ENCODE measurements at regions not wholly inside any gene's neighbourhood (a gene's known extent, or its start where the extent isn't known, plus 50 kb on each side); places are given as distances from the start of the nearest gene placed in this dataset.

DNA sequence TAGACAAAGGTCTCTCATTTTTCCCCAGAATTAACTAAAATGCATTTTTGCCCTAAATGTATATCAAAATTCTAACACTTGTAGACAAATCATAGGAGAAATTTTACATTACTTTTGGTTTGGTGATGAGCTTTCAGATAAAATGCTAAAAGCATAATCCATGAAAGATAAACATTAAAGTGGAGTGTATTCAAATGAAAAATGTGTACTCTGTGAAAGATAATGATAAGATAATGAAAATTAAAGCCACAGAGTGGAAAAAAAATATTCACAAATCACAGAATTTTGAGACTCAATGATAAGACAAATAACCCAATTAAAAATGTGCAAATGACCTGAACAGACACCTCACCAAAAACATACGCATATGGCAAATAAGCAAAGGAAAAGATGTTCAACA lies 176.9 kb upstream of the ADAMTS16 start:
- no peak for DNase-seq (ENCODE audit: low read depth in 2 of 2, low spot score in 1 of 2)

DNA sequence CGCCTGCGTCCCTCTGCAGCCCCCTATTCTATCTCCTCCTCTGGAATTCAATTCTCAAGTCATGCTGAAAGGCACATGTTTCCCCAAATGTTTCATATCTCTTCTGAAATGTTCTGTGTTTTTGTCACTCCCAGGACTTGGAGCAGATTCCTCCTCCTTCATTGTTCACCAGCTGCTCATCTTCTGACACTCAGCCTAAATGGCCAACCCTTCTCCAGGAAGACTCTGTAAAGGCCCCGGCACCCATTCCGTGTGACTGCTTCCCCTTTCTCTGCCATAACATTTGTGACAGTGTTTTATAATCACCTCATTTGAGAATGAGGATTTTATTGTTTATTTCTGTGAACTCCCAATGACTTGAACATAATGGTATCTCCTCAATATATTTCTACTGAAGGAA lies 170.8 kb upstream of the ADAMTS16 start:
- no peak for DNase-seq (ENCODE audit: low read depth in 2 of 2, low spot score in 1 of 2)

DNA sequence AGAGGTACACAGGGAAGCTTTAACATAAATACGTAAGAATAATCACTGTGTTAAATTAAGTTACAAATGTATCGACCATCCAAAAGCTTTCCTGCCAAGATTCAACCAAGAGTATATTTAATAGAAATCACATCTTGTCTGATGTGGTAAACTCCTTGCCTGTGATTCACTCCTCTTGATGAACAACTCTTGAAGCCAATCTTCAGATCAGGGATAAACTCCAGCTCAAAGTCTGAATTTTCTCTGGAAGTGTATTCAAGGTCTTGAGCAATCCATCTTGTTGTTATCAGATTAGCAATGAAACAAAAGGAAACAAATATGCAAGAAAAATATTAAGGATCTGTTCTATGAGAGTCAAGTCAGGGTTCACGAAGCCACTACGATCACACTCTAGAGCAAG lies 170.0 kb upstream of the ADAMTS16 start:
- no peak for DNase-seq (ENCODE audit: low read depth in 2 of 2, low spot score in 1 of 2)

DNA sequence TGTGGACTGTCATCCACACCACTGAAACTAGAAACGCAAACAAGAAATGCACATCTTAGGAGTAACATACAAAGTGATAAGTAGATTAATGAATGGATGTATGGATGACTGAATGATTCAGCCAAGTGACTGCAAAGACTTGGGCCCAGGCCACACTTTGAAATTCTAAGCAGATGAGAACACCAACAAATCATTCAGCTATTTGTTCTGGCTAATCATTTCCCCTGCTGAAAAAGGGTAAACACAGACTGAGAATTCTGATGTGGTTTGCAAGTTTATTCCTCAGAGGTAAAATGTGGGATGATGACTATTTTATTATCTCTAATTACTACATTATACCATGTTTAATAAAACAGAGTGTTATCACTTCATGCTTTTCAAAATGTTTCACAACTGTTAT lies 163.2 kb upstream of the ADAMTS16 start:
- no peak for DNase-seq (ENCODE audit: low read depth in 2 of 2, low spot score in 1 of 2)

DNA sequence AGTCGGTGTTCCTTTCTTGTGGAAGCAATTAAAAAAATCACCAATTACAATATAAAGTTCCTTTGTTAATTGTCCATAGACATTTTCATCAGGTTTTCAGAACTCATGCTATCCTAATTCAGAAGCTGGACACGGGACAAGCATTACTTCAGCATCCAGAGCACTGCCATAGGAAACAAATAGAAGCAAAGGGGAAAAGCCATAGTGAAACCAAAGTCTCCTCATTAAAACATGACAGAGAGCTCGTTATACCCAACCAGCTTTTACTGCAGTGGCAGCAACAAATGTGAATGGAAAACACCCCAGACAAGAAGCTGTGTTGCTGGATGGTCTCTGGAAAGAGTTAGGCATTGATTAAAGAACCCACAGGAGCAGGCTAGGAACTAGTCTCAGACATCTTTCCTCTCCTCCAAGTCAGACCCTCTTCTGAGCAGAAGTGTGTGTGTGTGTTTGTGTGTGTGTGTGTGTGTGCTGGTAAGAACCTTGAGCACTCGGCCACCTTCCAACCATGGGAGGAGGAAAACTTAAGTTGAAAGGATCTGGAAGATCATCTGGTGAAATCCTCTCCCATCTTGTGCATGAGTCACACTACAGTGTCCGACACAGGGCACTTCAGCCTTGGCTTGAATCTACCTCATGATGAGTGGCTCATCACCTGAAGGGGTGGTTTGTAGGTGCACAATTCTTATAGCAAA lies 162.6 kb upstream of the ADAMTS16 start:
- no peak for DNase-seq (ENCODE audit: low read depth in 2 of 2, low spot score in 1 of 2)

DNA sequence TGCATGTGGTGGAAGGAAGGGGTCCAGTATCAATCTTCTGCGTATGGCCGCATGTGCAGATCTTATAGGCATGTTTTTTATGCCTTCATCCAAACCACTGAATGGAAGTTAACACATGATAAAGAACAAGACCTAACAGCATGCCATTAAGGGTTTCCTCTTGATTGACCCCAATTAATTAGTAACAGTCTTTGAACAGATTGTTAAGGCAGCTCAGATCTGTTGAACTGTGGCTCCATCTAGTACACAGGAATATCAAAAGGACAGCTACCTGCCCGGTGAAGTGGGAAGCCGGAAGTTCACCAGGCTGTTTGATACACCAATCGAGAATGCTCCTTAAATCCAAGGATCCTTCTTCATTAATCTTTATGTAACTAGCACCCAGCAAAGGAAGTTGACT lies 159.9 kb upstream of the ADAMTS16 start:
- no peak for DNase-seq (ENCODE audit: low read depth in 2 of 2, low spot score in 1 of 2)

DNA sequence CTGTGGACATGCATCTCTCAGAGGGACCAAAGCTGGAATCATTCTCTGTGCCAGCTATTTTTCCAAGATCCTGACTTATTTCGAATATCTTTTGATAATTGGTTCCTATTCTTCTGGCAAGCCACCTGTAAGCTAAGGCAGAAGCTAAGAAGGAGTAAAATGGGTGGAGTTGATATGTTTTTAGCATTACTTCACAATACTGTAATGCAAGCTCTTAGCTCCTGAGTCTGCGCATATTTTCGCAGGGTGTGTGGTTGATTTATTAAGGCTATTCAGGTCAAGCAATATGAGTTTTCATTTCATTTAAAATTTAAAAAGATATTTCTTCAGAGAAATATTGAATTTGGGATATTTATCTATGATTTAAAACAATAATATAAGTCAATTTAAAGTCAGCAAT lies 158.5 kb upstream of the ADAMTS16 start:
- DNase-seq (ENCODE audit: low read depth in 2 of 2, low spot score in 1 of 2), result no peak

DNA sequence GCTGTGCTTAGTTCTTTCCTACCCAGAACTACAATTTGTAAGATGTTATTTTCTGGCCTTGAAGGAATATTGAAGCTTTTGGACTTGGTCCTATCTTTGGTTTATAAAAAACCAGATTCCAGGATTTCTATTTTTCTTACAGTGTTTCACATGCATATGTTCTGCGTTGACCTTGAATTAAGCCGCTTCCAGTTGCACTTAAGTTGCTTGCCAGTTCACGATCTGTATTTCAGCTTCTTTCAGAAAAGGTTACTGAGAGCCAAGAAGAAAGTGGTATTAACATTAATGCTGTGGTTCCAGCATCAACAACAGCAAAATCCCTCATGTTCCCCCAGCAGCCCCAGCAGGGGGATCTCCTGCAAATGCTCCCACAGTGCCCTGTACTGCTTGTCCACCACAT lies 156.4 kb upstream of the ADAMTS16 start:
- no peak for DNase-seq (ENCODE audit: low read depth in 2 of 2, low spot score in 1 of 2)

DNA sequence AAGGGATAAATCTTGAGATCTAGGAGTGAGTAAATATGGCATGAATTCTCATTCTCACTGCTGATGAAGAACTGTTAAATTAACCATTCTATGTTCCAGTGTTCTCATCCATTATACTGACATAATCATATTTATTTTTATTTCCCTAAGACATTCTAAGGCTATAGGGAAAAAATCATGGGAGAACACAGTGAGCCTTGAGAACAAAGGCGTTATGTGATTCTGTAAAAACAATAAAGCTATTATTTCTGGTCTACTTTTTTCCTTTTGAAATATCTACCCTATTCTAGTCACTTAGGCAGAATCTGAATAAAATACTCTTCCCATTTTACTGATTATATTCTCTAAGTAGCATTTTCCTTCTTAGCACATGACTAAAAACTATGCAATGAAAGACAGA lies 155.7 kb upstream of the ADAMTS16 start:
- no peak for DNase-seq (ENCODE audit: low read depth in 2 of 2, low spot score in 1 of 2)

DNA sequence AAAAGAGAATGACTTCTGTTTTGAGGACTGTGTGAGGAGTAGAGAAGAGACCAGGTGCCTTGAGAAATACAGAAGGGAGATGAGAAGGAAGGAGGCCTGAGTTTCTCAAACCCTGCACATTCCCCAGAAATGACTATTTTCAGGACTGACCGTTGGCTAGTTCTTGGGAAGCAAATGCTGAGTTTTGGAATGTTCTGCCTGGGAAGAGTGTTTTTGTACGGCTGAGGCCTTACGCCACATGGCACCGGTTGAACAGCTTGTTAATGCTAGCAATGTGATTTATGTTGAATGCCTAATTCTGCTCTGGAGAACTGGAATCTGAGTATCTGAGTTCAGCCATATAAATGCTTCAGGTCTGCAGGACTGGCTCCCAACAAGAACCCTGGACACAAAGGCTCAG lies 152.7 kb upstream of the ADAMTS16 start:
- no peak for DNase-seq (ENCODE audit: low read depth in 2 of 2, low spot score in 1 of 2)

DNA sequence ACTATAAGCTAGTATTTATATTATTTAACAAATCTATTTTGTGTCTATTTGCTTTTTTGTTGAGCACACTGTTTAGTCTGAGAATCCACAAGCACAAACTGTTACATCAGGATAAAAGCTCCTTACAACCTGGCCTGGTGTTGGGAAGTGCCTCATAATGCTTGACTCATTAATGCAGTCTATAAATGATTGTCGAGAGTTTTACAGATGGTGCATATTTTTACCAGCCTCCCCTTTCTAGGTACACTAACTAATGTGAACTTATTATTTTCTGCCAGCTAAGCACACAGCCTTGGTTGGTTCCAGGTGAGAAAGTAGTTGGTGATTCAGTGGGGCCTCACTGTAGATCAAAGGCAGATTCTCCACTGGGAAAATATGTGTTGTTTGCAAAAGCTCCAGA lies 151.0 kb upstream of the ADAMTS16 start:
- DNase-seq (ENCODE audit: low read depth in 2 of 2, low spot score in 1 of 2), result no peak

DNA sequence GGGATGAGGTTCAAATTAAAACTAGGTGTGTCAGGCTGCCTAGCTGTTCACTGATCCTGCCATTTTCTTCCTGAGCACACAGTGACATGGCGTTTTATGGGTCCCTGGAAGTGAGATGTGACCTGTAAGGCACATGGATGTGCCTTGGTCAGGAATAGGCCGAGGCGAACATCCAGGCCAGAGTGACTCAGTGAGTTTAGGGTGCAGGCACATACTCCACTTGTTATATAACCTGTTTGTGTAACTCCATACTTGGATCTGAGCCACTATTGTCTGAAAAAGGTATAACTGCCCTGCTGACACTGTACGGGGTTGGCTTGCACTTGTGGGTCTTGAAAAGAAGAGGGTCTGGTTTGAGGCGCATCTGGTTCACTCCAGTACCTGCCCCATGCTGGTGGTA lies 150.1 kb upstream of the ADAMTS16 start:
- no peak for DNase-seq (ENCODE audit: low read depth in 2 of 2, low spot score in 1 of 2)

DNA sequence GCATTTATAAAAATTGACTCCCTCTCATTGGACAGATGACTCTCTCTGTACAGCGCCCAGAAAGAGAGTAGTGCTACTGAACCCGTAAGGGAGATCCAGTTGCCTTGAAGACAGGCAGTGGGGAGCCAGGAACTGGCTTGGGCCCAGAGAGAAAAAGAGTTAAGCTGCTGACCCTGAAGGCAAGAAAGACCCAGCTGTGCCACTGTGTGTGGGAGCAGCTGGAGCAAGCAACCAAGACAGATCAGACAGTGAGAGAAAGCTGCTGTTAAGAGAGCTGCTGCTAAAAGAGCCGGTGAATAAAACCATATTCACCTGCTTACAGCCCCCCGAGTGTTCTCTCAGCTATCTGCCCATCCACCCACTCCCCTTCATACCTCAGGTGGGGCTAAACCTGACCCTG lies 149.7 kb upstream of the ADAMTS16 start:
- no peak for DNase-seq (ENCODE audit: low read depth in 2 of 2, low spot score in 1 of 2)

DNA sequence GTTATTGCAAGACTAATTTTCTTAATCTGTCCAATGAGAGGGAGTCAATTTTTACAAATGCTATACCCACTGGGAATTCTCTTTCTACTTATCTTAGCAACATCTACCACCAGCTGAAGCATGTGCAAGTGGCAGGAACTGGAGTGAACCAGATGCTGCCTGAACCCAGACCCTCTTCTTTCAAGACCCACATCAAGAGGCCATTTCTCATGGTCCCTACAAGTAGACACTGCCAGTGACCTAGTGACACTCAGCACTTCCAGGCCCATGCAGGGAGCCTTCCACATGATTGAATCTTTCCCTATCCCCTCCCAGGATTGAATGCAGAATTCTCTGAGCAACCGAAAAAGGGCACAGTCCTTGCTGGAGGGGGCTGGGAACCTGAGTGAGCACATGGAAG lies 148.2 kb upstream of the ADAMTS16 start:
- no peak for DNase-seq (ENCODE audit: low read depth in 2 of 2, low spot score in 1 of 2)

DNA sequence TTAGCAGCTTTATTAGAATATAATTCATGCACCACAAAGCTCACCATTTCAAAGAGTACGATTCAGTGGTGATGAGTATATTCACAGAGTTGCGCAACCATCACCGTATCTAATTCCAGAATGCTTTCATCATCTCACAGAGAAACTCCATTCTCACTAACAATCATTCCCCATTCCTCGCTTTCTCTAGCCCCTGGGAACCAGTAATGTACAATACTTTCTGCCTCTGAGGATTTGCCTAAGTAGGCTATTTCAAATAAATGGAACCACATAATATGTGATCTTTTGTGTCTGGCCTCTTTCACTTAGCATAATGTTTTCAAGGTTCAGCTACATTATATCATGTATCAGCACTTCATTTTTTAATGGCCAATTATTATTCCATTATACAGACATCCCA lies 145.1 kb upstream of the ADAMTS16 start:
- no peak for DNase-seq (ENCODE audit: low read depth in 2 of 2, low spot score in 1 of 2)

DNA sequence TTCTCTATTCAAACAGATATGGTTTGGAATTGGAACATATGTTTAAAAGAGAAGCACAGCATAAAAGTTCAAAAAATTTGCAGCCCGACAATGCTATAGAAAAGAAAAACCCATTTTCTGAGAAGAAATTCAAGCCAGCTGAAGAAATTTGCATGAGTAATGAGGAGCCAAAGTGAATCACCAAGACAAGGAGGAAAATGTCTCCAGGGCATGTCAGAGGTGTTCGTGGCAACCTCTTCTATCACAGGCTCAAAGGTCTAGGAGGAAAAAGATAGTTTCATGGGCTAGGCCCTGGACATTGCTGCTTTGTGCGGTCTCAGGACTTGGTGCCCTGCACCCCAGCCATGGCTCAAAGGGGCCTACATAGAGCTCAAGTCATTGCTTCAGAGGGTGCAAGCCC lies 134.8 kb upstream of the ADAMTS16 start:
- DNase-seq (ENCODE audit: low read depth in 2 of 2, low spot score in 1 of 2), result no peak

DNA sequence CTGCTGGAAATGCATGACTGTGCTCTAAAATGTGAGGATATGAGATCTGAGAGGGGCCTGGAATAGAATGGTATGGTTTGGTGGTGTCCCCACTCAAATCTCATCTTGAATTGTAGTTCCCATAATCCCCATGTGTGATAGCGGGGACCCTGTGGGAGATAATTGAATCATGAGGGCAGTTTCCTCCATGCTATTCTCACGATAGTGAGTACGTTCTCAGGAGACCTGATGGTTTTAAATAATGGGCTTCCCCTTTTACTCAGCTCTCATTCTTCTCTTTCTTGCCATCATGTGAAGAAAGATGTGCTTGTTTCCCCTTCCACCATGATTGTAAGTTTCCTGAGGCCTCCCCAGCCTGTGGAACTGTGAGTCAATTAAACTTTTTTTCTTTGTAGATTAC lies 133.6 kb upstream of the ADAMTS16 start:
- no peak for DNase-seq (ENCODE audit: low read depth in 2 of 2, low spot score in 1 of 2)

DNA sequence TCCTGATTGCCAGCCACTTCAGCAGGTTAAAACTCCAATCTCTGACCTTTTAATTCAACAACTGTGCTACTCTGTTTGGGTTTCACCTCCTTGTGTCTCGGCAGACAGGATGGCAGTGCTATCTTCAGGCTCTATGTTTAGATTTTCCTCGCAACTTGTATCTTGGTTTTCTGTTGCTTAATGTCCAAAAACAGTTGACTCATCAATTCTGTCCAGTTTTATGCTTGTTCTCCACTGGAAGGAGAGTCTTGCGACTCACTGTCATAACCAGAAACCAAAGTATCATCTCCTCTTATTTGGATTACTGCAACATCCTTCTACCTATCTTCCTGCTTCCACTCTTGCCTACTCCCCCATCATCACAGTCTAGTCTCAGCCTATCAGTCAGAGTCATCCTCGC lies 130.9 kb upstream of the ADAMTS16 start:
- no peak for DNase-seq (ENCODE audit: low read depth in 2 of 2, low spot score in 1 of 2)

DNA sequence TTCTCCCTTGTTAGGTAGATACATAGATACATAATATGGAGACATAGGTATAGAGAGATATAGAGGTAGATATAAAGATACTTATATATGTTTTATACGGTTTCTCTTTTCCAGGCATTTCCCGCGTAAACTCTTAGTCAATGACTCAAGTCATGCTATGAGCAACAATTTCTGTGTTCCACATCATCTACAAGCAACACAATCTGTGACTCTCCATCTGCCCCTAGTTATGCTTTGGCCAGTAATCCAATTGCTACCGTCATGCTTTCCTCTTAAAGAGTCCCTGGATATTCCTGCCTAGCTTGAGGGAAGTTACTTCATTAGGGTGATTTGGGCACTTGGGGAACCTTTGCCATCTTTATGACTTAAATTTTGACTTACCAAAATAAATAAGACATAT lies 129.0 kb upstream of the ADAMTS16 start:
- DNase-seq (ENCODE audit: low read depth in 2 of 2, low spot score in 1 of 2), result no peak

DNA sequence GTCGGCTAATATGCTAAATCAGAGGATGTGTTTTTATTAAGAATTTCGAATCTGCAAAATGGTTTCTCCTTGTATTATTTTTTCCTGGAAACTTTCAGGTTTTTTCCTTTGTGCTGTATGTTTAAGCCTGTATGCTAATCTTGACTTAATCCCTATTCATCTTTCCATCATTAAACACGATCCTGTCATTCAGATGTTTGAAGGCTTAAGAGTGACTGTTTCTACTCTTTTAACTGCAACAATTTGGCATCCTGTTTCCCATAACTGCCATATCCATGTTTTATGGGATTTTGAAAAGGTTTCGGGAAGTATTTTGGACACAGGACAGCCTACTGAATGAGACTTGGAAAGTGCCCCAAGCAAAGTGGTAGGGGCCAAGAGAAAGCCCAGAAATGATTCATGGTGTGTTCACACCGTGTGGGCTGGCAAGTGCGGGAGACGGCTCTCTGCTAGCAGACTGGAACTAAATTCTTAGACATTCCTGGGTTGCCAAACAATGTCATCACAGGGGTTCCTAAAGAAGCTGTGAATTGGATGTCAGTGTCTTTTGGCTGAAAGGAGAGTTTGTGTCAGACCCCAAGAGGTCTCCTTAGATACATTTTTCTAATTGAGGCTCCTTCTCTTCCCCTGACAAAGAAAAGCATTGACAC lies 125.4 kb upstream of the ADAMTS16 start:
- no peak for DNase-seq (ENCODE audit: low read depth in 2 of 2, low spot score in 1 of 2)

DNA sequence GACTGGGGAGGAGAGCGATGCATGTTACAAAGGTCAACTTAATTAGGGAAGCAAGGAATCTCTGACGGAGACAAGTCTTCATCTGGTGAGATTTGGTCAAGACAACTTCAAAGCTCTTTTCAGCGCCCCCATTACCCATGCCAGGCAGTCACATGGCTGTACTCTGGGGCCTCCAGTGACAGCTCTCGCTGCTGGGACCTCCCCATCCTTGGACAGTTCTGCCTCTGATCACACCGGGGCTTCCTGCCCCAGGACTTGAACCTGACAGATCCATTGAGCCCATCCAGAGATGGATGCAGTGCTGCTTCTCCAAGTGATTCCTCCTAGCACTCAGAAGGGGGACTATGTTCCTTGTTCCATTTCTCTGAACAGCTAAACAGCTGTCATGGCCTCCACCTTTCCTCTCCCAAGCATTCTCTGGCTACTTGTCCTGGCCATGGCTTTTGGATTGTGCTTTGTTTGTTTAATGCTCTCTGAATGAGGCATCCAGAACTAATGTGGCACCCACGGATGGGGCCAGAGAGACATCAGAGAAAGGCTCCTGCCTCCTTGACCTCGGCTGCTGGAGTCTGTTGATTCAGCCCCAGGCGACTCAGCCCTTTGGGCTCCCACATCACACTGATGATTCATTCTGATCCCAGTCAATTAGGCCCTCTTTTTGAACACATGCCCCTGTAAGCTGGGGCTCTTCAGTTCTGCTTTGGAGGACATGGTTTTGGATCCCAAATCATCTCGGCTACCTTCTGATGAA lies 122.1 kb upstream of the ADAMTS16 start:
- no peak for DNase-seq (ENCODE audit: low read depth in 2 of 2, low spot score in 1 of 2)

DNA sequence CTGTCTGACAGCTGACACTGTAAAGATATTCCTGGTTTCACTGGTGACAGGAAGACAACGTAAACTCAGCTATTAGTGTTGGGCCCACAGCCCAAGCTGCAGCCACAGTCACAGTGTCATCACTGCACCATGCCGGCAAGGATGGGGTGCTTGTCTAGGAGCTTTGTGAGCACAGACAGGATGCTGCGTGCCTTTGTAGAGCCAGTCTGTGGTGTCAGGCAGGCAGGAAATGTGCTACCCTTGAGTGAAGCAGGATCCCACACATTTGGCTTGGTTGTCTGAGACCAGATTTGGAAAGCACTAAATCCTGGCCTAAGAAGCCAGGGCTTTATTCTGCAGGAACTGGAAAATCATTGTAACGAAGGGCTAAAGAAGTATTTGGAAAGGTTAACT lies 121.6 kb upstream of the ADAMTS16 start:
- no peak for DNase-seq (ENCODE audit: low read depth in 2 of 2, low spot score in 1 of 2)

DNA sequence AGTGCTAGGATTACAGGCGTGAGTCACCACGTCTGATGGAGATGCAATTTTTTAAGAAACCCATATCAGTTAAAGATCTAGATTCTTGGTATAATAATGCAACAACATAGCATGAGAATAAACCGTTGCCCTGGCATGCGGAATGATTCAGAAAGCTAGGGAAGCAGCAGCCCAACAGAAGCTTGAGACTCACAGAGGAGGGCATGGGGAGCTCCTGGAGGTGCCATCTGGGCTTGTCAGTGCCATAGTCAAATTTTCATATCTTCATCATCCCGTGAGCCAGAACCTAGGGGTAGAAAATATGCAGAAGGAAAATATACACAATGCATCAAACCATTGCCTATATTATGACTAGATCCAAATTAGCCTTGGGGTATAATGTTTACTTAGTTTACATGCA lies 118.7 kb upstream of the ADAMTS16 start:
- DNase-seq (ENCODE audit: low read depth in 2 of 2, low spot score in 1 of 2), result no peak

Measured in stimulated activated CD8-positive, alpha-beta memory T cell treated with anti-CD3 and anti-CD28 coated beads, Interleukin-4, amount 100 ng/mL, for 4 hours (primary cell).